ENCODE measurements at regions not wholly inside any gene's neighbourhood (a gene's known extent, or its start where the extent isn't known, plus 50 kb on each side); places are given as distances from the start of the nearest gene placed in this dataset.

GRCh38 chr4:33052241-33052640 lies 2332.1 kb downstream of the PCDH7 start:
- DNase-seq (ENCODE audit: low spot score) = no peak
- intact Hi-C loops (cut with DNase I) = no loop called here

GRCh38 chr4:33054161-33054560 lies 2334.0 kb downstream of the PCDH7 start:
- intact Hi-C loops (cut with DNase I) = no loop called here
- no peak for DNase-seq (ENCODE audit: low spot score)

GRCh38 chr4:33054656-33055196 lies 2334.6 kb downstream of the PCDH7 start:
- intact Hi-C loops (cut with DNase I) = no loop called here
- DNase-seq (ENCODE audit: low spot score) = no peak

- intact Hi-C loops (cut with DNase I) = no loop called here
- DNase-seq (ENCODE audit: low spot score) = no peak
Observed at GRCh38 chr4:33057736-33058135, 2337.6 kb downstream of the PCDH7 start.

- intact Hi-C loops (cut with DNase I) = no loop called here
- no peak for DNase-seq (ENCODE audit: low spot score)
Observed at GRCh38 chr4:33058998-33059397, 2338.8 kb downstream of the PCDH7 start.

- intact Hi-C loops (cut with DNase I) = no loop called here
- peak; percentile 68 for DNase-seq (ENCODE audit: low spot score)
Observed at GRCh38 chr4:33060674-33061542, 2340.7 kb downstream of the PCDH7 start.

GRCh38 chr4:33061727-33062126 lies 2341.6 kb downstream of the PCDH7 start:
- DNase-seq (ENCODE audit: low spot score) = no peak
- intact Hi-C loops (cut with DNase I) = no loop called here

GRCh38 chr4:33062155-33062806 lies 2342.1 kb downstream of the PCDH7 start:
- no peak for DNase-seq (ENCODE audit: low spot score)
- intact Hi-C loops (cut with DNase I) = no loop called here

GRCh38 chr4:33063241-33063640 lies 2343.1 kb downstream of the PCDH7 start:
- DNase-seq (ENCODE audit: low spot score) = no peak
- intact Hi-C loops (cut with DNase I) = no loop called here

GRCh38 chr4:33064238-33064637 lies 2344.1 kb downstream of the PCDH7 start:
- intact Hi-C loops (cut with DNase I) = no loop called here
- no peak for DNase-seq (ENCODE audit: low spot score)

GRCh38 chr4:33065749-33066148 lies 2345.6 kb downstream of the PCDH7 start:
- intact Hi-C loops (cut with DNase I) = no loop called here

GRCh38 chr4:33067221-33067620 lies 2347.1 kb downstream of the PCDH7 start:
- intact Hi-C loops (cut with DNase I) = no loop called here
- DNase-seq (ENCODE audit: low spot score) = no peak

More at GRCh38 chr4:33065749-33066148, 2345.6 kb downstream of the PCDH7 start:
- peak; percentile 62 for DNase-seq (ENCODE audit: low spot score)

GRCh38 chr4:33068539-33068938 lies 2348.4 kb downstream of the PCDH7 start:
- no peak for DNase-seq (ENCODE audit: low spot score)
- intact Hi-C loops (cut with DNase I) = no loop called here

- intact Hi-C loops (cut with DNase I) = no loop called here
- DNase-seq (ENCODE audit: low spot score) = no peak
Observed at GRCh38 chr4:33071535-33071934, 2351.4 kb downstream of the PCDH7 start.

- intact Hi-C loops (cut with DNase I) = no loop called here
- DNase-seq (ENCODE audit: low spot score) = no peak
Observed at GRCh38 chr4:33072298-33073089, 2352.3 kb downstream of the PCDH7 start.

GRCh38 chr4:33073811-33074210 lies 2353.6 kb downstream of the PCDH7 start:
- intact Hi-C loops (cut with DNase I) = no loop called here
- DNase-seq (ENCODE audit: low spot score) = no peak

GRCh38 chr4:33078145-33078544 lies 2358.0 kb downstream of the PCDH7 start:
- DNase-seq (ENCODE audit: low spot score) = no peak

GRCh38 chr4:33080275-33080674 lies 2360.1 kb downstream of the PCDH7 start:
- intact Hi-C loops (cut with DNase I) = no loop called here

More at GRCh38 chr4:33078145-33078544, 2358.0 kb downstream of the PCDH7 start:
- intact Hi-C loops (cut with DNase I) = no loop called here

GRCh38 chr4:33085709-33086108 lies 2365.5 kb downstream of the PCDH7 start:
- intact Hi-C loops (cut with DNase I) = no loop called here
- DNase-seq (ENCODE audit: low spot score) = no peak

More at GRCh38 chr4:33080275-33080674, 2360.1 kb downstream of the PCDH7 start:
- DNase-seq (ENCODE audit: low spot score) = no peak
